ENCODE measurements at regions not wholly inside any gene's neighbourhood (a gene's known extent, or its start where the extent isn't known, plus 50 kb on each side); places are given as distances from the start of the nearest gene placed in this dataset.

DNA sequence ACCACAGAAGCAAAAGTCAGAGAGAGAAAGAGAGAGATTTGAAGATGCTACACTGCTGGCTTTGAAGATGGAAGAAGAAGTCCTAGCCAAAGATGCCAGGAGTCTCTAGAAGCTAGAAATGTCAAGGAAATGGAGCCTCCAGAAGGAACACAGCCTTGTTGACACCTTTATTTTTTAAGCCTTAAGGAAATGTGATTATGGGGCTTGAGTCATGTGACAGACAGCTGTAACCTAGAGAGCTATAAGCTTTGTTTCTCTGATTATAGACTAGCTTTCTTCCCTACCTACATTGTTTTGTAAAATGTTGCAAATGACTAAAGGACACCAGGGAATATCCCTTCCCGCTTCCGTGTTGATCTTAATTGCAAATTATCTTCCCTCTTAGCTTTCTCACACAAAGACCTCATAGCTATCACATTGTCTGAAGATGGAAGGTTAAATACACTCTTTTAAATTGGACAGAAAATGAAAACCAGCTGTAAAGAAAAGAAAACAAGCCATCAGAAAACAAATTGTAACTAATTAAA lies 199.9 kb downstream of the ARHGAP12 start:
- TF ChIP-seq EZH2phosphoT487 (IDR thresholded peaks at IDR 0.05; ENCODE audit: borderline replicate concordance, low read length) (no peak), EZH2 (IDR thresholded peaks at IDR 0.05; ENCODE audit: low read length, unreplicated experiment) (no peak)
- TF ChIP-seq, protein P1, sequence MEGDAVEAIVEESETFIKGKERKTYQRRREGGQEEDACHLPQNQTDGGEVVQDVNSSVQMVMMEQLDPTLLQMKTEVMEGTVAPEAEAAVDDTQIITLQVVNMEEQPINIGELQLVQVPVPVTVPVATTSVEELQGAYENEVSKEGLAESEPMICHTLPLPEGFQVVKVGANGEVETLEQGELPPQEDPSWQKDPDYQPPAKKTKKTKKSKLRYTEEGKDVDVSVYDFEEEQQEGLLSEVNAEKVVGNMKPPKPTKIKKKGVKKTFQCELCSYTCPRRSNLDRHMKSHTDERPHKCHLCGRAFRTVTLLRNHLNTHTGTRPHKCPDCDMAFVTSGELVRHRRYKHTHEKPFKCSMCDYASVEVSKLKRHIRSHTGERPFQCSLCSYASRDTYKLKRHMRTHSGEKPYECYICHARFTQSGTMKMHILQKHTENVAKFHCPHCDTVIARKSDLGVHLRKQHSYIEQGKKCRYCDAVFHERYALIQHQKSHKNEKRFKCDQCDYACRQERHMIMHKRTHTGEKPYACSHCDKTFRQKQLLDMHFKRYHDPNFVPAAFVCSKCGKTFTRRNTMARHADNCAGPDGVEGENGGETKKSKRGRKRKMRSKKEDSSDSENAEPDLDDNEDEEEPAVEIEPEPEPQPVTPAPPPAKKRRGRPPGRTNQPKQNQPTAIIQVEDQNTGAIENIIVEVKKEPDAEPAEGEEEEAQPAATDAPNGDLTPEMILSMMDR (conservative IDR thresholded peaks at IDR 0.05; ENCODE audit: low read depth, low read length) = no peak
- POLR2A ChIA-PET (ENCODE audit: unreplicated experiment) = no interaction called here
- H3F3A ChIP-seq (ENCODE audit: low read length, unreplicated experiment) = no peaks in the 10 kb centered on the region
- no peak overlapping the region for H3K9ac ChIP-seq (ENCODE audit: low read length)
- no peaks in the 10 kb centered on the region for H4K20me1 ChIP-seq (ENCODE audit: low read length)
- intact Hi-C loops (cut with micrococcal nuclease) = no loop called here
- no peaks in the 10 kb centered on the region for H3K4me1 ChIP-seq (ENCODE audit: insufficient read depth, low read length)
- no TSS peak for BruUV-seq (replicated peaks)
- no peak overlapping the region for H3K4me2 ChIP-seq (ENCODE audit: low read length)
- H3K27ac ChIP-seq (ENCODE audit: low read length) = no peak overlapping the region
- no peak for DNase-seq
- H3K27me3 ChIP-seq (ENCODE audit: low read length) = no peaks in the 10 kb centered on the region
- no peak overlapping the region for H3K4me3 ChIP-seq (ENCODE audit: low read length)
- H3K79me2 ChIP-seq (ENCODE audit: low read length) = no peaks in the 10 kb centered on the region
- no peaks in the 10 kb centered on the region for H3K9me2 ChIP-seq (replicated peaks; ENCODE audit: low read length)
- ATAC-seq = no peak
- CTCF ChIA-PET = no interaction called here
- no peak overlapping the region for H2AFZ ChIP-seq (ENCODE audit: low read length)
- no peaks in the 10 kb centered on the region for H3K9me3 ChIP-seq (ENCODE audit: low read length)
- H3K36me3 ChIP-seq (ENCODE audit: low read depth, low read length) = no peaks in the 10 kb centered on the region

GRCh38 chr10:31725436-31725835 lies 203.2 kb downstream of the ARHGAP12 start:
- TF ChIP-seq EZH2phosphoT487 (IDR thresholded peaks at IDR 0.05; ENCODE audit: borderline replicate concordance, low read length) (no peak), EZH2 (IDR thresholded peaks at IDR 0.05; ENCODE audit: low read length, unreplicated experiment) (no peak)
- TF ChIP-seq, protein P1 (conservative IDR thresholded peaks at IDR 0.05; ENCODE audit: low read depth, low read length) = no peak
- ATAC-seq (no peak), DNase-seq (no peak)
- no peaks in the 10 kb centered on the region for H3K79me2 ChIP-seq (ENCODE audit: low read length)
- intact Hi-C loops (cut with micrococcal nuclease) = no loop called here
- no peak overlapping the region for H3K4me2 ChIP-seq (ENCODE audit: low read length)
- H3K9me3 ChIP-seq (ENCODE audit: low read length) = no peaks in the 10 kb centered on the region
- no peaks in the 10 kb centered on the region for H3K4me1 ChIP-seq (ENCODE audit: insufficient read depth, low read length)
- H3K4me3 ChIP-seq (ENCODE audit: low read length) = no peak overlapping the region
- H3K27ac ChIP-seq (ENCODE audit: low read length) = no peak overlapping the region
- no peaks in the 10 kb centered on the region for H3K27me3 ChIP-seq (ENCODE audit: low read length)
- no peaks in the 10 kb centered on the region for H4K20me1 ChIP-seq (ENCODE audit: low read length)
- H2AFZ ChIP-seq (ENCODE audit: low read length) = no peak overlapping the region
- no TSS peak for BruUV-seq (replicated peaks)
- no peaks in the 10 kb centered on the region for H3K36me3 ChIP-seq (ENCODE audit: low read depth, low read length)
- CTCF ChIA-PET = no interaction called here
- POLR2A ChIA-PET (ENCODE audit: unreplicated experiment) = interaction anchor here (0.6 kb wide), 1 partner anchor 1421 kb away, joined by 4 read pairs; no protein-coding TSS in a partner anchor
- H3K9me2 ChIP-seq (replicated peaks; ENCODE audit: low read length) = no peaks in the 10 kb centered on the region
- H3K9ac ChIP-seq (ENCODE audit: low read length) = no peak overlapping the region
- H3F3A ChIP-seq (ENCODE audit: low read length, unreplicated experiment) = no peaks in the 10 kb centered on the region

DNA sequence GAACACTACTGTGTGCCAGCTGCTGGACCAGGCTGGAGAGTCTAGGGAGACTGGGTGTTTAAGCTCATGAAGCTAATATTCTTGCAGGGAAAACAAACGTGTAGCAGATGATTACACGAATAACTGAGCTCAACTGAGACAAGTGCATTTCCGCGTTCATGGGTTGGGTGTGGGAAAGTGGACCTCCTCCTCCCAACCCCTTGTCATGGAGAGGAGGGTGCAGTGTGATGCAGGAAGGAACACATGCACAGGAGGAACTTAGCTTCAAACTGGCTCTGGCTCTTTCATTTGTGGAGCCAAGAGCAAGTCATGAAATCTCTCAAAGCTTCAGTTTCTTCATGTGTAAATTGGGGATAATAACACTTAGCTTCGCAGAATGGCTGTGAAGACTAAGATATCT lies 204.3 kb downstream of the ARHGAP12 start:
- no peaks in the 10 kb centered on the region for H3F3A ChIP-seq (ENCODE audit: low read length, unreplicated experiment)
- H3K9ac ChIP-seq (ENCODE audit: low read length) = no peak overlapping the region
- H3K4me1 ChIP-seq (ENCODE audit: insufficient read depth, low read length) = no peaks in the 10 kb centered on the region
- no peaks in the 10 kb centered on the region for H3K9me2 ChIP-seq (replicated peaks; ENCODE audit: low read length)
- intact Hi-C loops (cut with micrococcal nuclease) = no loop called here
- TF ChIP-seq EZH2phosphoT487 (IDR thresholded peaks at IDR 0.05; ENCODE audit: borderline replicate concordance, low read length) = no peak
- TF ChIP-seq, protein P1 (conservative IDR thresholded peaks at IDR 0.05; ENCODE audit: low read depth, low read length) = no peak
- no peak for TF ChIP-seq EZH2 (IDR thresholded peaks at IDR 0.05; ENCODE audit: low read length, unreplicated experiment)
- H2AFZ ChIP-seq (ENCODE audit: low read length) = no peak overlapping the region
- no peaks in the 10 kb centered on the region for H3K36me3 ChIP-seq (ENCODE audit: low read depth, low read length)
- no peak overlapping the region for H3K27ac ChIP-seq (ENCODE audit: low read length)
- no TSS peak for BruUV-seq (replicated peaks)
- CTCF ChIA-PET = no interaction called here
- no peak for DNase-seq
- no peak overlapping the region for H3K4me3 ChIP-seq (ENCODE audit: low read length)
- no peaks in the 10 kb centered on the region for H3K79me2 ChIP-seq (ENCODE audit: low read length)
- ATAC-seq = no peak
- no peaks in the 10 kb centered on the region for H3K9me3 ChIP-seq (ENCODE audit: low read length)
- H3K4me2 ChIP-seq (ENCODE audit: low read length) = no peak overlapping the region
- H4K20me1 ChIP-seq (ENCODE audit: low read length) = no peaks in the 10 kb centered on the region
- POLR2A ChIA-PET (ENCODE audit: unreplicated experiment) = no interaction called here
- H3K27me3 ChIP-seq (ENCODE audit: low read length) = no peaks in the 10 kb centered on the region

Data from PC-3 (cell line).